Left kidney (tissue), 1 donor: ENCODE measurements at regions not wholly inside any gene's neighbourhood (a gene's known extent, or its start where the extent isn't known, plus 50 kb on each side); places are given as distances from the start of the nearest gene placed in this dataset.
"Not testable (repeated sequence)": the region's sequence is repeated elsewhere in the genome, so short reads cannot be mapped to it uniquely, and the experiment has no call there.

Source experiments
- DNase-seq: peaks from one replicate; pipeline ENCODE4 v3.0.0-alpha.2; 2013

DNA sequence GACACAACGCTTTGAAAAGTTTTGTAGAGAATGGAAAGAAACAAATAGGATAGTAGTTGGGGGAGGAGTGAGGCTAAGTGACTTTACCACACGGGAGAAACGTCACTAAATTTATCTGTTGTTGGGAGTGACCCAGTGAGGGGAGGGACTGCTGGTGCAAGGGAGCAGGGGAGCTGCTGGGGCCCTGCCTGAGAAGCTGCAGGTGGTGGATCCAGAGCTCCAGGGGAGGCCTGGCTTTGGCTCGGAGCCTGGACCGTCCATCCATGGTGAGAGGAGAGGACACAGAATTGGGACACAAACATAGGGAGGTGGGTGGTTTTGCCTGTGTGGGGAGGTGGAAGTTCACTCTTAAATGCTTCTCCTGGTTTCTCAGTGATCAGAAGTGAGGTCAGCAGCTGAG, 107.6 kb downstream of the GOSR1 start:
- no peak for DNase-seq

DNA sequence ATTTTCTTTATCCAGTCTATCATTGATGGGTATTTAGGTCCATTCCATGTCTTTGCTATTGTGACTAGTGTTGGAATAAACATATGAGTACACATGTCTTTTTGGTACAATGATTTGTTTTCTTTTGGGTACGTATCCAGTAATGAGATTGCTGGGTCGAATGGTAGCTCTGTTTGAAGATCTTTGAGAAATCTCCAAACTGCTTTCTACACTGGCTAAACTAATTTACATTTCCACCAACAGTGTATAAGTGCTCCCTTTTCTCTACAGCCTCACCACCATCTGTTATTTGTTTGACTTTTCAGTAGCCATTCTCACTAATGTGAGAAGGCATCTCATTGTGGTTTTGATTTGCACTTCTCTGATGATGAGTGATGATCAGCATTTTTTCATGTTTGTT, 103.7 kb downstream of the GOSR1 start:
- DNase-seq, result no peak

DNA sequence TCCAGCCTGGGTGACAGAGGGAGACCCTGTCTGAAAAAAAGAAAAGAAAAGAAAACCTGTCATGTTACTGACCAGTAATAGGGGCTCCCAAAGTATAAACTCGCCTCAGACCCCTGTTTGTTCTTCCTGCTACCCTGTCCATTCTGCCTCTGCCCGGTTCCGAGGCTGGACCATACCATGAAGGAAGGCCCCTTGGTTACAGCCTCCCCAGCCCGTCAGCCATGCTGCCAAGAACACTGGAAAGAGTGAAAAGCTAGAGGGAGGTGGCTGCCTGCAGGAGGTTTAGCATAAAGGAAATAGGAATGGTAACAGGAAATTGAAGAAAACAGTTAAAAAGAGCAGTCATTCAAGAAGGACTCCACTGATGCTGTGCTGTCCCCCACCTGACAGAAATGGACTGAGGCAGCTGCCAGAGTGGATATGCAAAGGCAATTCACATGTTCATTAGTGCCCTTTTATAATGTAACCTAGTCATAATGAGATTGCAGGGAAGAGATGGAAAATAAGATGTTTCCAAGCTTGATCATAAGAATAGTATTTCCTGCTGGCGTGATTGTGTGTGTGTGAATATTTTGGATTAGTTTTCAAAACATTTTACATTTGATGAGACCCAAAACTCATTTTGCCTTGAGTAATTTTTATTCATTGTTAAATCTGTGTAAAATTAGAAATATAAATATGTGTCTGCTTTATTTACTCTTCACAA, 102.6 kb downstream of the GOSR1 start:
- no peak for DNase-seq

DNA sequence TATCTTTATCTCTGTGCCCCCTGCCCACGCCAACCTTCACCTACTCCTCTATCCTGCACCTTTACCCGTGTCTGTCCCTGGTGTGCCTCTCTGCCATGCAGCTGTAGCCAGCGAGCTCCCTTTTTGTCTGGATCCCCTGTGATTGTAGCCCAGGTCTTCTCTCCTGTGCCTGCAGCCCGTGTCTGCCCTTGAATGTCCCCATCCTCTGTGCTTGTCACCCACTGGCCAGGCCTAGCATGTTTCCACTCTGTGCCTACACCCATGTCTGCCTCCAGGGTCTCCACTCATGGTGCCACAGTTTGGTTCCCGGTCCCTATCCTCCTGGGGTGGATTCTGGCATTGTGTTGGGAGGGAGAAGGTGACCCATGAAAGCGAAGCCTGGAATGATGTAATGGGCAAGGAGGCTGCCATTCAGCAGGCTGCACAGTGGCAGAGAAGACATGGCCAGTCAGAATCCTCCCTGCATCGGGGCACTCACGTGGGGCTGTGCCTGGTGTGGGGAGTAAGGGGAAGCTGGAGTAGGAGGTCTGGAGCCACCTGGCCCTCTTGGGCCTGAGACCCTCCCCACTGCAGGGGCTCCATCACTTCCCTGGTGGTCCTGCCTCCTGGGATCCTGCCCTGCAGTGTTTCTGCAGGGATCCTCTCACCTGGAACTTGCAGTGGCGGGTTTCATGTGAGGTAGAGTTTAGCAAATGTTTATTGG, 101.0 kb downstream of the GOSR1 start:
- DNase-seq, result not testable (repeated sequence)
